Sigmoid colon (tissue), 4 donors: ENCODE measurements at regions not wholly inside any gene's neighbourhood (a gene's known extent, or its start where the extent isn't known, plus 50 kb on each side); places are given as distances from the start of the nearest gene placed in this dataset.

Experiments
- CTCF ChIP-seq, 4 experiments: fragments of 450-650 bp in 3 of 4; fragments of 200-600 bp in 1 of 4; IDR thresholded peaks; one replicate each; pipeline ENCODE4 v1.5.1; 2016 to 2019; ENCODE audit warnings: antibody characterized with exemption in 4 of 4, mild to moderate bottlenecking in 3 of 4, moderate library complexity in 2 of 4
- POLR2A ChIP-seq, 2 donors: fragments of 450-650 bp; IDR thresholded peaks; one replicate each; pipeline ENCODE4 v1.6.1; 2016; ENCODE audit warnings: antibody characterized with exemption in 2 of 2, mild to moderate bottlenecking in 2 of 2, moderate library complexity in 2 of 2
- POLR2AphosphoS5 ChIP-seq, 4 donors: sonication (generic); formaldehyde crosslinking; IDR thresholded peaks; one replicate each; pipeline ENCODE4 v1.6.1; 2017; ENCODE audit warnings: antibody characterized with exemption in 4 of 4

DNA sequence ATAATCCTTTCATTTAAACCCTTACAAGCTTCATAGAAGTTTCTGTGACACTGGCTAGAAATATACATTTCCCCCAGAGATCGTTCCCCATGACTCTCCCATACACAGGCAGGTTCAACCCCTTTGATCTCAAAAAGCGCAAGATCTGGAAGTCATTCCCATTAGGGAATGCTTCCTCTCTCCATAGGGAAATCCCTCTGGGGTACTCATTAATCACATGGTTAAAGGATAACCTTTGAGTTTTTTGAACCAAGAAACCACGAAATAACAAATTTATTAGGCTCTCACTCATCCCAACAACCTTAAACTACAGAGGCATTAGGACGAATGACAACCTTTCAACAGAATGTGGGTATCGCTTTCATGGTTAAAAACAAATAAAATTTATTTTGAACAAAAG is 211.9 kb upstream of the PRICKLE2 start:
- TF ChIP-seq CTCF (IDR thresholded peaks at IDR 0.05) (no peak), POLR2A (IDR thresholded peaks at IDR 0.05) (no peak), POLR2AphosphoS5 (IDR thresholded peaks at IDR 0.05) (no peak)
